GM18519 (cell line): ENCODE measurements at regions not wholly inside any gene's neighbourhood (a gene's known extent, or its start where the extent isn't known, plus 50 kb on each side); places are given as distances from the start of the nearest gene placed in this dataset.

Experiments
- ATAC-seq: cut with Tn5 transposase; IDR thresholded peaks from one replicate; pipeline ENCODE4 v1.9.1; 2021; ENCODE audit warnings: mild to moderate bottlenecking, moderate library complexity; ENCODE audit not compliant: unreplicated experiment, low FRiP score

- no peak for ATAC-seq
These were observed 167.0 kb upstream of the TCERG1L start for GRCh38 chr10:131478377-131478989.

GRCh38 chr10:131480066-131480465 lies 168.5 kb upstream of the TCERG1L start:
- ATAC-seq = no peak

- ATAC-seq = no peak
These were observed 169.3 kb upstream of the TCERG1L start for GRCh38 chr10:131480861-131481260.

- no peak for ATAC-seq
These were observed 174.2 kb upstream of the TCERG1L start for GRCh38 chr10:131485732-131486131.

- ATAC-seq = no peak
These were observed 176.3 kb upstream of the TCERG1L start for GRCh38 chr10:131487822-131488221.

GRCh38 chr10:131490991-131491594 lies 179.6 kb upstream of the TCERG1L start:
- ATAC-seq = no peak

GRCh38 chr10:131492211-131492857 lies 180.8 kb upstream of the TCERG1L start:
- no peak for ATAC-seq

GRCh38 chr10:131493432-131493831 lies 181.9 kb upstream of the TCERG1L start:
- ATAC-seq = no peak

GRCh38 chr10:131494451-131494850 lies 182.9 kb upstream of the TCERG1L start:
- no peak for ATAC-seq

- no peak for ATAC-seq
These were observed 183.7 kb upstream of the TCERG1L start for GRCh38 chr10:131495224-131495623.

- ATAC-seq = no peak
These were observed 184.4 kb upstream of the TCERG1L start for GRCh38 chr10:131495892-131496291.

GRCh38 chr10:131496351-131497052 lies 185.0 kb upstream of the TCERG1L start:
- no peak for ATAC-seq

- ATAC-seq = no peak
These were observed 188.0 kb upstream of the TCERG1L start for GRCh38 chr10:131499566-131499965.

GRCh38 chr10:131500181-131500580 lies 188.7 kb upstream of the TCERG1L start:
- ATAC-seq = no peak

- ATAC-seq = no peak
These were observed 189.4 kb upstream of the TCERG1L start for GRCh38 chr10:131500892-131501291.

GRCh38 chr10:131503992-131504391 lies 192.5 kb upstream of the TCERG1L start:
- no peak for ATAC-seq

GRCh38 chr10:131511391-131511790 lies 199.9 kb upstream of the TCERG1L start:
- no peak for ATAC-seq

GRCh38 chr10:131512852-131513251 lies 201.3 kb upstream of the TCERG1L start:
- no peak for ATAC-seq

GRCh38 chr10:131513445-131513844 lies 201.9 kb upstream of the TCERG1L start:
- no peak for ATAC-seq

- no peak for ATAC-seq
These were observed 202.4 kb upstream of the TCERG1L start for GRCh38 chr10:131513901-131514300.

- no peak for ATAC-seq
These were observed 202.9 kb upstream of the TCERG1L start for GRCh38 chr10:131514454-131514853.
